Cerebellar cortex (tissue), 1 donor: ENCODE measurements at regions not wholly inside any gene's neighbourhood (a gene's known extent, or its start where the extent isn't known, plus 50 kb on each side); places are given as distances from the start of the nearest gene placed in this dataset.
"Not testable (repeated sequence)": the region's sequence is repeated elsewhere in the genome, so short reads cannot be mapped to it uniquely, and the experiment has no call there.

Source experiments
- DNase-seq: peaks from one replicate; pipeline ENCODE4 v3.0.0-alpha.2; 2015; ENCODE audit warnings: low spot score

DNA sequence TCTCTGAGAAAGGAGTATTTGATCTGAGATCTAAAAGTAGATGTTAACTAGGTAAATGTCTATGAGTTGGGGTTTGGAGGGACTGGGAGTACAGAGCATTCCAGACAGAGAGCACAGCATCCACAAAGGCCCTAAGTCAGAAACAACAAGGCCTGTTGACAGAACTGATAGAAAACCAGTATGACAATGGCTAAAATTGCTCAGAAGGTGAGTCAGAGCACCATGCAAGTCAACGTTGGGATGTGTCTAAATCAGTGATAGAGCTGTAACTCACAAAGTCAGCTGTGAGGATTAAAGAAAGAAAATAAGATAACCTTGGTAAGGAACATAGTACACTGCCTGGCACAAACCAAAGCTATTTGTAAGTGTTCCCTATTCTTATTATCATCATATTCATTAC, 124.0 kb downstream of the CETN3 start:
- DNase-seq, result no peak

DNA sequence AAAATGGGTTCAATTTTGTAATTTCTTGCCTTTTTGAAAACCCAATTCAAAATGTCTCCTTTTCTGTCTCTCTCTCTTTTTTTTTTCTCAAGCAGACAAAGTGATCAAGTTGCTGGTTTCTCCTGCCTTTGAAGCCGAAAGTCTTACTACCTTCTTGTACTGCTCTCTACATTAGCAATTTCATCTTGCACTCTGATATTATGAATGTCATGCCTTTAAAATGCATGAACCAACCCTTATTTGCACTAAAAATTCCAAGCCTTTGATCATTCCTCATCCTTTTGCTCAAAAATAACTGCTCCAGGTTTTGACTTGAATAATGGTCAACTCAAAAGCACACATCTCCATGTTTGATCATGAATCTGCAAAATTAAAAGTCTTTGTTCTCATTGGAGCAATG, 125.2 kb downstream of the CETN3 start:
- DNase-seq, result no peak

DNA sequence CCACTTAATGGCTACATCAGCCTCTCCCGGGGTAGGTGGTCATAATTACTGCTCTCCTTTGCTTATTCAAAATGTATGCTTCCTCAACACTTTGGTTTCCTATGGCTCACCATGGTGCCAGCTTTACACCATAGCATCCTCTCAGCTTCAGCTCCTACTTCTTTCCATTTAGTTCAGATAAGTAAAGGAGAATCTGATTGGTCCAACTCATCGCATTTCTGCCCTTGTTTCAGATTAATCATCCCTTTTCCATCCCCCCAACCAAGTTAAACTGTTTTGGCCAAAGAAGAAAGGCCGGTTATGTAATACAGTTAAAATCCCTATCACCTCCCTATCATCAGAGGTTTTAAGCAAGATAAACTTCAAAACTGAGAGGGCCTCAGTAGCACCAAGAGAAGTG, 130.5 kb downstream of the CETN3 start:
- DNase-seq, result no peak

DNA sequence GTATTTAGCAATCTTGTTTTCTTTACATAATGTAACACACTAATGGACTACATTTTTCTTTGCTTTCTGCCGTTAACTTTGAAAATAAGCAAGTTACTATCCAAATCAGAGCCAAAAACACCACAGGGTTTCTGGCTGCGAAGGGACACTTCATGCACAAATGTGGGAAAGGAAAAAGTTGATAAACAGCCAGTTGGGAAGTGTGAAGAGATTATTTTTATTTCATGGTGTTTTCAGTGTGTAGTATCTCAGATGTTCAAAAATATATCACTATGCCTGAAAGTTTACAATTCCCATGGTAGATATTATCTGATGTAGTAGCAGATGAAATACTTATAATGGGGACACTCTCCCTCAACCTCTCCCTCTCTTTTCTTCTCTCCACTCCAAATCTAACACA, 135.3 kb downstream of the CETN3 start:
- no peak for DNase-seq

DNA sequence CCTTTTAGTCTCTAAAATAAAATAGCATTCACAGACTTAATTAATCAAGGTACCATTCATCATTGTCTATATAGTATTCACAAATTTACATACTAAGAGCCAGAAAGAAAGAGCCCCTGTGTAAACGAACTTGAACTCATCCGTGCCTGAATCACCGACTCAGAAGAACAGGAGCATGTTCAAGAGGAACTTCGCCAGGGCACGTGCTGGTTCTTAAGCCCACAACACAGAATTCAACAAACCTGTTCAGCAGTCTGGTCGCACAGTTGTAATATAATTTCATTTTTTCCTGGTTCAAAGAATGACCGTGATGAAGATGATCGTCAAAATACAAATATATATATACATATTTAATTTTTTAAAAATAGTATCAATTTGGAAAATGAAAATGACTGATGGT, 141.9 kb downstream of the CETN3 start:
- no peak for DNase-seq

DNA sequence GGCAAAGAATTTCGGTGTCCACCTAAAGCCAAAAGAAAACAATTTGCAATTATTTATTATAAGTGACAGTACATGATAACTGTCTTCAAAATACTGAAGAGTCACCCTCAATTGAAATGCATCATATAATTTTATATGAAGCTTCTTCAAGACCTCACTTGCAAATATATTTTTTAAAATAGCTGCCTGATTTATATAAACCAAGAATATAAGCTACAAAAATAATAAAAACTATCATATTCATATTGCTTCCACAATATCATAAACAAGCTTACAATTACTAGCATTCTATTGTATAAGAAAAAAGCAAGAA, 144.1 kb downstream of the CETN3 start:
- DNase-seq, result no peak

DNA sequence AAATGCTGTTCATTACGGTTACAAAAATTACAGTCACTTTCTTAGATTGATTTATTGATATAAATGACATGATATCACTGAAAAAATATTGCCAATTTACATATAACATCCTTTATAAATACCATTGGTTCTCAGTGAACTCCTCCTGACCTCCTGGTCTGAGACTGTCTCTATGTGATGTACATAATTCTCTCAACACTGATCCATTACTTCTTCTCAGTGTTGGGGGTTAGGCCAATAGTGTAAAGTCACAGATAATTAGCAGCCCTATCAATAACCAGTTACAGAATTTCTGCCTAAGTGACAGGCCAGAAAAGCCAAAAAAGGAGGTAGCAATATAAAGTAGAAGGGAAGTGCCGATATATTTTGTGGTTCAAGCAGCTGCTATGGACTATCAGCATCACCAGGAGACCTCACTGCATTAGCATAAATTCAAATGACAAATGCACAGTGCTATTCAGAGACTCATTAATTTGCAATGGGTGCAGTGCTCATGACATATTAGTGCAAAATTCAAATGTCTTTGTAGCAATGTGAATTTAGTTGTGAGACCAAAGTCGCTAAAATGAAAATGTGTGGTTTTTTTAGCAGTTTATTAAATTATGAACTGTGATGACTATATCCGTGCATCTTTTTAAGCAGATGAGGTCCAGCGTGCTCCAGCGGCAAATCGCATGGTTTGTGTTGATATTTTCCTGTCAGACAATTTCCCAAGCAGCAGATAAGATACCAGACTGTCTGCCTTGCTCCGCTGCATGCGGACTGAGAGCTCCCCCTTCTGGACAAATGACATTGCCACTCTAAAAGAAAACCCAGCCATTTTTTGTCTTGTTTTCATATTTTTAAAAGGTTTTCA, 144.6 kb downstream of the CETN3 start:
- DNase-seq, result peak; percentile 70

DNA sequence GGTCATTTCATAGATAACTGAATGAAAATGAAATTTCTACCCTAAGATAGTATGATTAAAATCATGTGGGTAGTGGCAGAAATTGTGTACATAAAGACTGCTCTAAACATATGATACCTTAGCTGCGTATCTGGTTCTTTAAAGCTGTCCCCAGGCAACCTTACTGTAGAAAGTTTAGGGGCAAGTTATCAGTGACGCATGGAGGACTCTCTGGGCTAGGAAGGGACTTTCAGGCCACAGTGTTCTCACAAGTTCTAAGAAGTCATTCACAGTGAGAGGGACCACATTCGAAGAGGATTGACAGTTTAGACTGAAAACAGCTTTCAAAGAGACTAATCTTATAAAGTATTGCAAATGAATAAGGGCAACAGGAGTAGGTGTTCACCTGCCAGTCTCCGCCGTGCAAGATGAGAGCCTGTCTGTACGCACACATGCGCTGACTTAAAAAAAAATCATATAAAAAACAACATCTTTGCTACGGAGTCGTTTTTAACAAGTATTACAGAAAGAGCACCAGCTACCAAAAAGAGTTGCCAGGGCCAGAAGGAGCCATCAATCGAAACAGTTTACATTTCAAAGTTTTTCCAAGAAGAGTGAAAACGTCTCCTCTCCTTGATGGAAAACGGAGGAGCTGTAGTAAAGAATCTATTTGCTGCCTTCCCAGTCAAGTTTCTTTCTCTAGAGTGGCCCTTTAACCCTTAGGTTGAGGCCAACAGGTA, 146.3 kb downstream of the CETN3 start:
- no peak for DNase-seq

DNA sequence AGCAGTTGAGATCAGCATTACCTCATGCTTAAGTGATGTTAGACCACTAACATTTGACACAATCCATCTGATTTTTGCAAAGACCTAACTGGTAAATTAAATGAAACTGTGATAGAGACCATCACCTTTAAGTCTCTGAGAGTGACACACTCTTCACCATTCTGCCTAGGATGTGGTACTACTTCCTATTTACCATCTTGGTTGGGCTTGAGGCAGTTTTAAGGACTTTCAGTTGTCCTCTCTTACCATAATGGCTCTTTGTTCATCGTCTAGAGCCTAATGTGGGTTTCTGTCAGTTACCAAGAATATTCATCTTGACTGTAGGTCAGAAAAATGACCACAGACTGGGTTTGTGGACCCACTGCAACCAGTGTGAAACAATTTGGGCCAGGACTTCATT, 158.1 kb downstream of the CETN3 start:
- DNase-seq, result no peak

DNA sequence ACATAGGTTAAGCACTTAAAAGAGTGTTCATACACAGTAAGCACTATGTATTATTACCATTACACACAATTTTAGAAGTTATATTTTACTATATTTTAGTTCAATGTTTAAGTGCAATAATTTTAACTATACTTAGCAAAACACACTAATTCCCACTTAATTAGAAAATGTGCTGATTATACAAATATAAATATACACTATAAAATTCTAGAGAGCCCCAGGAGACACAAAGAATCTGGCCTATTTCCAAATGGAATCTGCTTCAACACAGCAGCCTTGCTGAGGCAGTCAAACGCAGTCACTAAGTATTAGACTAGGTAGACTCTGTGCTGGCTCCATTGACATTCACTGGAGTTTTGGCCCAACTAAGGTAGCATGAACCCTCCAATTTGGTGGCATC, 160.9 kb downstream of the CETN3 start:
- no peak for DNase-seq

DNA sequence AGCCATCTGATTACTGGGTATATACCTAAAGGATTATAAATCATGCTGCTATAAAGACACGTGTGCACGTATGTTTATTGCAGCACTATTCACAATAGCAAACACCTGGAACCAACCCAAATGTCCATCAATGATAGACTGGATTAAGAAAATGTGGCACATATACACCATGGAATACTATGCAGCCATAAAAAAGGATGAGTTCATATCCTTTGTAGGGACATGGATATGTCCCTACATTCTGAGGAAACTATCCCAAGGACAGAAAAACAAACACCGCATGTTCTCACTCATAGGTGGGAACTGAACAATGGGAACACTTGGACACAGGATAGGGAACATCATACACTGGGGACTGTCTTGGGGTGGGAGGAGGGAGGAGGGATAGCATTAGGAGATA, 165.7 kb downstream of the CETN3 start:
- not testable (repeated sequence) for DNase-seq

DNA sequence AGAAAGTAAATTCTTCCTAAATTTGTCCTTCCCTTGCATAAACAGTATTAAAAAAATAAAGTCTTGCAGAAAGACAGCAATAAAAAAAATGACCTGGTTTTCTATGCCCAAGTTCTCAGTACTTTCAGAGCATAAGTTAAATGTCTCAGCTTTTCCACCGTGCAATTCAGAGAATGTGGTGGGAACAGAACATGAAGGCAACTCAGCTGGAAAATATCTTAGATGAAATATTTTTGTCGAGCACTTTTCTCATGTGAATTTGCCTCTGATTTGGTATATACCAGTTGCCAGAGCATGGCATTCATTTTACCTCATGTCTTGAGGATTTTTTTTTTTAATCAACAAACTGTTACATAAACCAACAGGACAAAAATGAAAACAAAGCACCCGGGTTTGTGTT, 176.1 kb downstream of the CETN3 start:
- DNase-seq, result no peak

DNA sequence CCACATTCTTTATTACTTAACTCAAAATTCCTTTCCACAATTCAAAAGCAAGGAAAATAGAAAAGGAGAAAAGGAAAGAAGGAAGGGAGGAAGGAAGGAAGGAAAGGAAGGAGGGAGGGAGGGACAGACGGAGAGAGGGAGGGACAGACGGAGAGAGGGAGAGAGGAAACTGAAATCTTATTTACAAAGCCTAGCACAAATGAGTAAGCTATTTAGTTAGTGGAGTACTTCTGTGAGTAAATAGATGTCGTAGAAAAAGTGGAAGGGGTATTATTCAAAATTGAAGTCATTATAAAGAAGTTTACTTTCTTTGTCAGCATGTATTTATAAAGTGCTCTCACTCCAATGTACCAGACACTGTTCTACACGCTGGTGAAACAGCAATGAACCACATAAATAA, 177.9 kb downstream of the CETN3 start:
- DNase-seq, result no peak

DNA sequence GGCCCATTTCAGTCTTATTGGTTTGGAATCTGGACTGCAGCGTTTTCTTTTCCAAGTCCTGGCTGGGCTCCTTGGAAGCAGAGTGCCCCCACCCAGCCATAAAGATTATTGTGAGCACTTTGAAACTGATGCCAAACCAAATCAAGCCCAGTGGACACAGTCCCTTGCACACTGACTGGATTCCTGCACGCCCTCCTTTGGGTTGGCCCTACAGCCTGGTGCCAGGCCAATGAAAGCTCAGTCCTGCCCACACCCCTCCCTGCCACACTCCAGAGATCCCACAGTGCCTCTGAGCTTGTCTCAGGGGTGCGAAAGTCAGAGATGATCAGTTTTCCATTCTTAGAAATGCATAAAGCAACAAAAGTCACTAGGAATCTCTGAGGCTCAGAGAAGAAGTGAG, 181.9 kb downstream of the CETN3 start:
- no peak for DNase-seq

DNA sequence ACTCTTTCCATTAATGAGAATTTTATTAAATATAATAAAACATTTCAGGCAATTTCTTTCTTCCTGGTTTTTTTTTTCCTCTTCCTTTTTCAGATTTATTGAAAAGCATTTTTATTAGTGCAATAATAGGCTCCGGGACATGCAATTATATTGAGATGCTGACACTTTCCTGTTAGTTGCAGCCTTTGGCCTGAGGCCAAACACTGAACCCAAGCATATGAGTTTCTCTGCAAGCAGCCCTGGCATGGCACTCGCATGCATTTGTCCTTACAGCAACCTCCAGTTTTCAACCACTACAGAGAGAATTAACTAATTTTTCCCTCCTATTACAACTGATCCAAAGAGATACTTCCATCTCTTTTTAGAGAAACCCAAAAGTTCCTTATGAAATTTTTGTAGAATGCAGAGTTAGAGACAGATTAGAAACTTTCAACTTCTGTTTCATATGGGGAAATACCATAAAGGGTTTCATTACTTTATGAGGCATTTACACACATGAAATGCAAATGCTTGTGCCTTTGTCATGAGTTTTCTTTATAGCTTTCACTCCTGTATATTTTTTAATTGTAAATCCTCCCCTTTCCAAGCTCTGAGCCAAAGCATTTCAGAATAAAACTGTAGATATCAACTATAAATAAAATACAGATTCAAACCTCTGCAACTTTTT, 183.0 kb downstream of the CETN3 start:
- no peak for DNase-seq

DNA sequence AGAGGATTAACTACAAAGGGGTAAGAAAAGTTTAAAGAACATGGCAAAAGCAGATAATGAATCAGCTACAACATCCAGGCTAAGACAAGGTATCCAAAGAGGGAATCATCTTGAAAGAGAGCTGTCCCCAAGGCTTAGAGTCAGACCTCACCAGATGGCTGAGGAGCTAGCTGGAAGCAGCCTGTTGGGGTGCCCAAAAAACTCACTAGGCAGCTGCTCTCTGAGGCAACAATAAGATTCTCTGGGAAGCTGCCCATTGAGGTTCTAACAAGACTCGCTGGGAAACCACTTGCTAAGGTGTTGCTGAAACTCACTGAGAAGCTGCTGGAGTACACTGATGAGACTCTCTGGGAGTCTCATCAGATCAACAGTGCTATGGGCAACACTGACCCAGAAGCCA, 185.2 kb downstream of the CETN3 start:
- no peak for DNase-seq

DNA sequence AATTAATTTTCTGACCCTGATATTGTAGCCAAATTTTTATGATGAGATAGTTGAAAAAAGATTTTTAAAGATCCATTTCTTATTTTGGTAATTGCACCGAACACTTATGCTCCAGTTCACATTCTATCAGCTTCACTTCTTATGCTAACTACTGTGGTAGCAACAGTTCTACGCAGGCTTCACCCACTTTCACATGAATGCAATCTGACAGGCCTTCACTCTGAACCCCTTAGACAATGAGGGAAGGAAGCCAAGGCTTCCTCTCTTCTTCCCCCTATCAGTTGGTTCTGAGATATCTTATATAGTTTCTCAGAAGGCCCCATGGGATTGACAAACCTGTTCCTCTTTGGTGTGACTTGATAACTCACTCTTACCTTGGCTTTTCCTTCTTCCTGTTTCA, 185.8 kb downstream of the CETN3 start:
- DNase-seq, result no peak

DNA sequence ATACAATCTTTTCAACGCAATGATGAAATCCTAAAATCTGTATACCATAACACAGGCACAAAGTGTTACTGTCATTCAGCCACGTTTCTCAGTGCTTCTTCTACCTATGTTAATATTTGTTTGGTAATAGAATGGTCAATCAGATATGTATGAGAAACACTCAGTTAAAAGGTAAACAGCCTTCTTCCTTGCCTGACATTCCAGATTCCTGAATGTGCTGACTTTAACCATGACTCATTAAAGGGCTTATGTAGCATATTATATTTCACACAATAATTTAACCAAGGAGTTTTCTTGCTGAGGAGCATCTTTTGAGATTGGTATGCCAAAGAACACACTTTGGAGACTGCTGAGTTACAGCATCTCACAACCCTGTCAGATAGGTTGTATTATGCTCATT, 187.6 kb downstream of the CETN3 start:
- no peak for DNase-seq

DNA sequence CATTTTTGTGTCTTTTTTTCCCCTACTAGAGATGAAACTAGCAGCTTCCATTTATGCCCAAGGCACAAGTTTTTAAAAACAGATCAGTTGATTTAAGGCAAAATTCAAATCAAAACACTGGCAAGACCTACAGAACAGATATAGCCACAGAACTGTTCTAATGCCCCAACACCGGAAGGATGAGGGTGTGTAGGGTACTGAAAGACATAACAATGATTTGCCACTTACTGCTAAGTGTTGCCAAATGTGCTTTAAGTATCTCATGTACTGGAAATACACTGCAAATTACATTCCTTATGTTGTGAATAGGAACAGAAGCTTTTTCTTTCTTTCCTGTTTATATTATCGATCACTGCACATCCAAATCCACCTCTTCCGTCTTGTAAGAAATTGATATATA, 189.0 kb downstream of the CETN3 start:
- no peak for DNase-seq

DNA sequence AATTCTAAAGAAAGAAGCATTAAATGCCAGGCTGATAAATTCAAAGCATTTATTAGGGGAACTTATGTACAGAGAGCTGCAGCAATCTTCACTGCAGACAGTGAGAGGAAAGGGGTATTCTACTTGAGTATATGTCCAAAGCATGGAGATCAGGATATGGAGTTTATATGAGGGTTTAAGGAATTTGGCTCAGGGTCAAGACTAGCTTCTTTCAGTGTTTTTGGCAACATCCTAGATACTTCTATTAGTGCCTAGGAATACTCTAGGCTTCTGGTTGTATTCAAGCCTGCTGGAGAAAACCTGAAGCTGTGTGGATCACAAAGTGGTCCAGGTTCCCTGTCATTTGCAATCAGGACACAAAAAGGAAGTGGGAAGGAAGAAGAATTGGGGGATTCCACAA, 194.6 kb downstream of the CETN3 start:
- DNase-seq, result no peak

DNA sequence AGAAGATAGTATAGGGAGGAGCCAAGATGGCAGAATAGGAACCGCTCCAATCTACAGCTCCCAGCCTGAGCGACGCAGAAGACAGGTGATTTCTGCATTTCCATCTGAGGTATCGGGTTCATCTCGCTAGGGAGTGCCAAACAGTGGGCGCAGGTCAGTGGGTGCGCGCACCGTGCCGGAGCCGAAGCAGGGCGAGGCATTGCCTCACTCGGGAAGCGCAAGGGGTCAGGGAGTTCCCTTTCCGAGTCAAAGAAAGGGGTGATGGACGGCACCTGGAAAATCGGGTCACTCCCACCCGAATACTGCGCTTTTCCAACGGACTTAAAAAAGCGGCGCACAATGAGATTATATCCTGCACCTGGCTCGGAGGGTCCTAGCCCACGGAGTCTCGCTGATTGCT, 201.2 kb downstream of the CETN3 start:
- DNase-seq, result not testable (repeated sequence)

DNA sequence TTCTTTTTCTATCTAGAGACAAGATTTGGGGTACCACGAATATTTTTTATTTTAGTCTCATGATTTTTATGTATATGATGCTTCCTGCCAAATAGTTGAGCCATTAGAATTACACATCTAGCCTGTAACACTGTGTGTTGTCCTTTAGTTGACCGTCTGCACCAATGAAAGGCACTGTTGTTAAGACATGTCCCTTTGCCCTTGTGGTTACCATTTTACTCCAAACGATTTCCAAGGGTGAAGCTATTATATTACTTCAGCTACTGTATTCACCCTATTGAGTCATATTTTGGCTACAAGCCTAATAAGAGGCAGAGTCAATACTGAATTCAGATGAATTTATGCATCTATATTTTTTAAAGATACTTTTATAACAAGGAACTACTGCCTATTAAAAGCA, 207.6 kb downstream of the CETN3 start:
- DNase-seq, result no peak

DNA sequence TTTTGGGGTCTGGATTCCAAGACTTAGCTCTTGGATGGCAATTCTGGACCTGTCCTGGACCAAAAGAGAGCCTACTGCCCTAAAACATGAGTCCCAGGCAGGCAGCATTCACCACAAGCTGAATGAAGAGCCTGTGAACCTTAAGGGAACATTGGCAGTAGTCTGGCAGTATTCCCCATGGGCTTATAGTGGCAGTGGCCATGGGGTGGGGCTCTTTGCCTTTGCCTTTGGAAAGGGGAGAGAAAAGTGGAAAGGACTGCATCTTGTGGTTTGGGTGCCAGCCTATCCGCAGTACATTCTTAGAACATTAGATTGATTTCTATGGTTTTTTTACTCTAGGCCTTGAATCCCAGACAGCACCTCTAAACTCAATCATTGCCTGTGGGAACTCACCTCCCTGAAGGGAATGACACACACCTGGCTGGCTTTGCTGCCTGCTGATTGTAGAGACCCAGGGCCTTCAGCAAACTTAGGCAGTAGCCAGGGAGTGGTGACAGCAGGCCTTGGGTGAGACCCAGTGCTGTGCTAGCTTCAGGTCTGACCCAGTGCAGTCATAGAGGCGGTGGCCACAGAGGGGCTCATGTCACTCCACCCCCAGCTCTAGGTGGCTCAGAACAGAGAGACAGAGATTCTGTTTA, 216.3 kb downstream of the CETN3 start:
- DNase-seq, result no peak
